Caco-2 (cell line): ENCODE measurements at regions not wholly inside any gene's neighbourhood (a gene's known extent, or its start where the extent isn't known, plus 50 kb on each side); places are given as distances from the start of the nearest gene placed in this dataset.

ENCODE experiments used
- BruUV-seq: library from RNA; stranded (reverse); fragments of 400-500 nt; replicated peaks from 2 replicates; lab custom pipeline; 2021; lab: Mats Ljungman, UMichigan
- CTCF ChIA-PET: fragments of 300-600 bp; sonication (Branson Sonifier 250); formaldehyde crosslinking; loops from one replicate; lab custom pipeline; 2022; ENCODE audit warnings: antibody characterized with exemption; lab: Charles Lee
- POLR2A ChIA-PET: fragments of 300-600 bp; sonication (Branson Sonifier 250); formaldehyde crosslinking; loops from one replicate; lab custom pipeline; 2022; ENCODE audit warnings: antibody characterized with exemption; lab: Charles Lee
- DNase-seq, 2 experiments: peaks; one replicate each; pipeline versions ENCODE4 v3.0.0 to v3.0.0-alpha.2; 2020 to 2022
- H3K27me3 ChIP-seq: replicated peaks from 2 replicates; pipeline ENCODE4 v1.6.0; 2011; ENCODE audit warnings: low read length; ENCODE audit not compliant: control insufficient read depth, insufficient read depth
- H3K36me3 ChIP-seq: 2 replicates; pipeline ENCODE4 v1.5.1; 2011; ENCODE audit warnings: low read length; ENCODE audit not compliant: control insufficient read depth, insufficient read depth
- H3K4me1 ChIP-seq: fragments of 250-450 bp; sonication (Bioruptor Pico); 2 replicates; pipeline ENCODE4 v1.5.1; 2020; ENCODE audit warnings: mild to moderate bottlenecking
- H3K4me3 ChIP-seq: 2 replicates; pipeline ENCODE4 v1.5.1; 2011; ENCODE audit warnings: low read depth, mild to moderate bottlenecking, control low read depth, low read length
- H3K9me3 ChIP-seq: fragments of 250-450 bp; sonication (Bioruptor Pico); 2 replicates; pipeline ENCODE4 v1.5.1; 2020; ENCODE audit warnings: mild to moderate bottlenecking, moderate library complexity
- H3K27ac Mint-ChIP-seq: one replicate; pipeline ENCODE4 v1.8.0; 2022; ENCODE audit warnings: mixed read lengths; ENCODE audit not compliant: unreplicated experiment
- H3K27me3 Mint-ChIP-seq: one replicate; pipeline ENCODE4 v1.8.0; 2022; ENCODE audit warnings: mixed read lengths; ENCODE audit not compliant: insufficient read depth, unreplicated experiment
- H3K36me3 Mint-ChIP-seq: one replicate; pipeline ENCODE4 v1.8.0; 2022; ENCODE audit warnings: mild to moderate bottlenecking, mixed read lengths; ENCODE audit not compliant: insufficient read depth, unreplicated experiment
- H3K4me1 Mint-ChIP-seq: one replicate; pipeline ENCODE4 v1.8.0; 2022; ENCODE audit warnings: low read depth, mixed read lengths; ENCODE audit not compliant: unreplicated experiment
- H3K4me3 Mint-ChIP-seq: one replicate; pipeline ENCODE4 v1.8.0; 2022; ENCODE audit warnings: mild to moderate bottlenecking, moderate library complexity, mixed read lengths; ENCODE audit not compliant: unreplicated experiment
- H3K9me3 Mint-ChIP-seq: one replicate; pipeline ENCODE4 v1.8.0; 2022; ENCODE audit warnings: mixed read lengths; ENCODE audit not compliant: unreplicated experiment
- intact Hi-C: fragments of 100-400 bp; cut with micrococcal nuclease; formaldehyde crosslinking; loops from one replicate; pipeline ENCODE4 v1.10.0; 2022; ENCODE audit not compliant: unreplicated experiment
- TF ChIP-seq, protein P1 (sequence below), 2 experiments: fragments of 200-600 bp in 1 of 2; IDR thresholded peaks; 1 replicate in 1 of 2; 2 replicates in 1 of 2; pipeline versions ENCODE4 v1.5.1 to v1.8.0; 2011 to 2022; ENCODE audit warnings: antibody characterized with exemption in 1 of 2, control low read depth in 1 of 2, inconsistent platforms in 1 of 2, low read depth in 1 of 2, low read length in 1 of 2, mild to moderate bottlenecking in 1 of 2, moderate library complexity in 1 of 2; ENCODE audit not compliant: insufficient read depth in 1 of 2, severe bottlenecking in 1 of 2, unreplicated experiment in 1 of 2

- ChIA-PET CTCF (no interaction called here), POLR2A (no interaction called here)
- no TSS peak for BruUV-seq
- Histone ChIP-seq H3K4me1 (no peaks in the 10 kb centered on the region), H3K27me3 (no peaks in the 10 kb centered on the region), H3K36me3 (no peaks in the 10 kb centered on the region), H3K9me3 (no peaks in the 10 kb centered on the region), H3K4me3 (no peak overlapping the region)
- no peak overlapping the region for H3K4me3 Mint-ChIP-seq
- DNase-seq = no peak
- intact Hi-C loops = no loop called here
- TF ChIP-seq, protein P1, sequence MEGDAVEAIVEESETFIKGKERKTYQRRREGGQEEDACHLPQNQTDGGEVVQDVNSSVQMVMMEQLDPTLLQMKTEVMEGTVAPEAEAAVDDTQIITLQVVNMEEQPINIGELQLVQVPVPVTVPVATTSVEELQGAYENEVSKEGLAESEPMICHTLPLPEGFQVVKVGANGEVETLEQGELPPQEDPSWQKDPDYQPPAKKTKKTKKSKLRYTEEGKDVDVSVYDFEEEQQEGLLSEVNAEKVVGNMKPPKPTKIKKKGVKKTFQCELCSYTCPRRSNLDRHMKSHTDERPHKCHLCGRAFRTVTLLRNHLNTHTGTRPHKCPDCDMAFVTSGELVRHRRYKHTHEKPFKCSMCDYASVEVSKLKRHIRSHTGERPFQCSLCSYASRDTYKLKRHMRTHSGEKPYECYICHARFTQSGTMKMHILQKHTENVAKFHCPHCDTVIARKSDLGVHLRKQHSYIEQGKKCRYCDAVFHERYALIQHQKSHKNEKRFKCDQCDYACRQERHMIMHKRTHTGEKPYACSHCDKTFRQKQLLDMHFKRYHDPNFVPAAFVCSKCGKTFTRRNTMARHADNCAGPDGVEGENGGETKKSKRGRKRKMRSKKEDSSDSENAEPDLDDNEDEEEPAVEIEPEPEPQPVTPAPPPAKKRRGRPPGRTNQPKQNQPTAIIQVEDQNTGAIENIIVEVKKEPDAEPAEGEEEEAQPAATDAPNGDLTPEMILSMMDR (IDR thresholded peaks at IDR 0.05; ENCODE audit: insufficient read depth in 1 of 2, low read depth in 1 of 2, low read length in 1 of 2, severe bottlenecking in 1 of 2, unreplicated experiment in 1 of 2) = no peak
- no peaks in the 10 kb centered on the region for H3K4me1 Mint-ChIP-seq
- H3K27me3 Mint-ChIP-seq = peaks cover 4% of the 10 kb centered on the region
- H3K27ac Mint-ChIP-seq = no peak overlapping the region
- H3K9me3 Mint-ChIP-seq = peaks cover 9% of the 10 kb centered on the region
- H3K36me3 Mint-ChIP-seq = no peaks in the 10 kb centered on the region
Measured at GRCh38 chr1:184329245-184329953, 57.4 kb upstream of the C1orf21 start.

- no peak overlapping the region for H3K4me3 ChIP-seq
- no peaks in the 10 kb centered on the region for H3K4me1 ChIP-seq
- no peaks in the 10 kb centered on the region for H3K36me3 ChIP-seq
- H3K4me1 Mint-ChIP-seq = no peaks in the 10 kb centered on the region
- H3K9me3 ChIP-seq = no peaks in the 10 kb centered on the region
- POLR2A ChIA-PET = no interaction called here
- H3K9me3 Mint-ChIP-seq = peaks cover 9% of the 10 kb centered on the region
- DNase-seq = no peak
- CTCF ChIA-PET = no interaction called here
- no peak overlapping the region for H3K4me3 Mint-ChIP-seq
- no peaks in the 10 kb centered on the region for H3K27me3 ChIP-seq
- no TSS peak for BruUV-seq
- intact Hi-C loops = no loop called here
- no peak overlapping the region for H3K27ac Mint-ChIP-seq
- H3K27me3 Mint-ChIP-seq = peaks cover 4% of the 10 kb centered on the region
- H3K36me3 Mint-ChIP-seq = no peaks in the 10 kb centered on the region
- TF ChIP-seq, protein P1 (IDR thresholded peaks at IDR 0.05; ENCODE audit: insufficient read depth in 1 of 2, low read depth in 1 of 2, low read length in 1 of 2, severe bottlenecking in 1 of 2, unreplicated experiment in 1 of 2) = no peak
Measured at GRCh38 chr1:184329962-184330868, 56.6 kb upstream of the C1orf21 start.

DNA sequence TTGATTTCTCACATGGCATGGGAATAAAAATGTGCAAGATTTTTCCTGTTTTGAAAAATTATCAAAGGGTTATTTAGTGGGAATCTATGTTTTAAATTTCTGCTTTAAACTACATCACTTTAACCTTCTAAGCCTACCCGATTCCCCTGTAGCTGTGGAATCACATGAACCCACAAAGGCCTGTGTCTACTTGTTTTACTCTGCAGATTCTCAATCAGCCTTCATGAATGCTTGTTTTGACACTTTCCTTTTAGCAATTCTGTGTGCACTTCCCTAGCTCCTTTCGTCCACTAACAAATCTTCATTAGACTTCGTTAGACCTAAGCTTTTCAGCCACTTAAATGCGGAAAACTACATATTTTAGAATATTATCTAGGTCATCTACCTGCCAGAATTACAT, 56.0 kb upstream of the C1orf21 start:
- TF ChIP-seq, protein P1 (IDR thresholded peaks at IDR 0.05; ENCODE audit: insufficient read depth in 1 of 2, low read depth in 1 of 2, low read length in 1 of 2, severe bottlenecking in 1 of 2, unreplicated experiment in 1 of 2) = no peak
- intact Hi-C loops = no loop called here
- no peaks in the 10 kb centered on the region for H3K4me1 Mint-ChIP-seq
- DNase-seq = no peak
- no TSS peak for BruUV-seq
- no peaks in the 10 kb centered on the region for H3K36me3 Mint-ChIP-seq
- no peak overlapping the region for H3K4me3 Mint-ChIP-seq
- ChIA-PET POLR2A (no interaction called here), CTCF (no interaction called here)
- H3K4me1 ChIP-seq = no peaks in the 10 kb centered on the region
- no peak overlapping the region for H3K27ac Mint-ChIP-seq
- peaks cover 4% of the 10 kb centered on the region for H3K27me3 Mint-ChIP-seq
- H3K9me3 Mint-ChIP-seq = peaks cover 9% of the 10 kb centered on the region
- no peaks in the 10 kb centered on the region for H3K9me3 ChIP-seq
- H3K27me3 ChIP-seq = no peaks in the 10 kb centered on the region
- no peaks in the 10 kb centered on the region for H3K36me3 ChIP-seq
- no peak overlapping the region for H3K4me3 ChIP-seq
